GM12878 (cell line): ENCODE measurements at regions not wholly inside any gene's neighbourhood (a gene's known extent, or its start where the extent isn't known, plus 50 kb on each side); places are given as distances from the start of the nearest gene placed in this dataset.

ENCODE experiments used
- RELB ChIP-seq: fragments of 450-650 bp; IDR thresholded peaks from 2 replicates; pipeline ENCODE4 v1.6.1; 2017; ENCODE audit warnings: low read depth, mild to moderate bottlenecking, moderate library complexity
- TF ChIP-seq, protein P1 (sequence below): IDR thresholded peaks from 2 replicates; pipeline ENCODE4 v1.6.1; 2012; ENCODE audit warnings: improper control_type of control experiment, low read depth, low read length; ENCODE audit not compliant: insufficient replicate concordance
- TF ChIP-seq, protein P2 (sequence below): fragments of 450-650 bp; IDR thresholded peaks from 2 replicates; pipeline ENCODE4 v1.6.1; 2016; ENCODE audit warnings: mild to moderate bottlenecking, moderate library complexity, borderline replicate concordance

GRCh38 chr1:185541871-185542301 lies 192.3 kb upstream of the HMCN1 start (continued):
- TF ChIP-seq, protein P1, sequence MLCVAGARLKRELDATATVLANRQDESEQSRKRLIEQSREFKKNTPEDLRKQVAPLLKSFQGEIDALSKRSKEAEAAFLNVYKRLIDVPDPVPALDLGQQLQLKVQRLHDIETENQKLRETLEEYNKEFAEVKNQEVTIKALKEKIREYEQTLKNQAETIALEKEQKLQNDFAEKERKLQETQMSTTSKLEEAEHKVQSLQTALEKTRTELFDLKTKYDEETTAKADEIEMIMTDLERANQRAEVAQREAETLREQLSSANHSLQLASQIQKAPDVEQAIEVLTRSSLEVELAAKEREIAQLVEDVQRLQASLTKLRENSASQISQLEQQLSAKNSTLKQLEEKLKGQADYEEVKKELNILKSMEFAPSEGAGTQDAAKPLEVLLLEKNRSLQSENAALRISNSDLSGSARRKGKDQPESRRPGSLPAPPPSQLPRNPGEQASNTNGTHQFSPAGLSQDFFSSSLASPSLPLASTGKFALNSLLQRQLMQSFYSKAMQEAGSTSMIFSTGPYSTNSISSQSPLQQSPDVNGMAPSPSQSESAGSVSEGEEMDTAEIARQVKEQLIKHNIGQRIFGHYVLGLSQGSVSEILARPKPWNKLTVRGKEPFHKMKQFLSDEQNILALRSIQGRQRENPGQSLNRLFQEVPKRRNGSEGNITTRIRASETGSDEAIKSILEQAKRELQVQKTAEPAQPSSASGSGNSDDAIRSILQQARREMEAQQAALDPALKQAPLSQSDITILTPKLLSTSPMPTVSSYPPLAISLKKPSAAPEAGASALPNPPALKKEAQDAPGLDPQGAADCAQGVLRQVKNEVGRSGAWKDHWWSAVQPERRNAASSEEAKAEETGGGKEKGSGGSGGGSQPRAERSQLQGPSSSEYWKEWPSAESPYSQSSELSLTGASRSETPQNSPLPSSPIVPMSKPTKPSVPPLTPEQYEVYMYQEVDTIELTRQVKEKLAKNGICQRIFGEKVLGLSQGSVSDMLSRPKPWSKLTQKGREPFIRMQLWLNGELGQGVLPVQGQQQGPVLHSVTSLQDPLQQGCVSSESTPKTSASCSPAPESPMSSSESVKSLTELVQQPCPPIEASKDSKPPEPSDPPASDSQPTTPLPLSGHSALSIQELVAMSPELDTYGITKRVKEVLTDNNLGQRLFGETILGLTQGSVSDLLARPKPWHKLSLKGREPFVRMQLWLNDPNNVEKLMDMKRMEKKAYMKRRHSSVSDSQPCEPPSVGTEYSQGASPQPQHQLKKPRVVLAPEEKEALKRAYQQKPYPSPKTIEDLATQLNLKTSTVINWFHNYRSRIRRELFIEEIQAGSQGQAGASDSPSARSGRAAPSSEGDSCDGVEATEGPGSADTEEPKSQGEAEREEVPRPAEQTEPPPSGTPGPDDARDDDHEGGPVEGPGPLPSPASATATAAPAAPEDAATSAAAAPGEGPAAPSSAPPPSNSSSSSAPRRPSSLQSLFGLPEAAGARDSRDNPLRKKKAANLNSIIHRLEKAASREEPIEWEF, result no peak
- no peak for TF ChIP-seq RELB
- TF ChIP-seq, protein P2, sequence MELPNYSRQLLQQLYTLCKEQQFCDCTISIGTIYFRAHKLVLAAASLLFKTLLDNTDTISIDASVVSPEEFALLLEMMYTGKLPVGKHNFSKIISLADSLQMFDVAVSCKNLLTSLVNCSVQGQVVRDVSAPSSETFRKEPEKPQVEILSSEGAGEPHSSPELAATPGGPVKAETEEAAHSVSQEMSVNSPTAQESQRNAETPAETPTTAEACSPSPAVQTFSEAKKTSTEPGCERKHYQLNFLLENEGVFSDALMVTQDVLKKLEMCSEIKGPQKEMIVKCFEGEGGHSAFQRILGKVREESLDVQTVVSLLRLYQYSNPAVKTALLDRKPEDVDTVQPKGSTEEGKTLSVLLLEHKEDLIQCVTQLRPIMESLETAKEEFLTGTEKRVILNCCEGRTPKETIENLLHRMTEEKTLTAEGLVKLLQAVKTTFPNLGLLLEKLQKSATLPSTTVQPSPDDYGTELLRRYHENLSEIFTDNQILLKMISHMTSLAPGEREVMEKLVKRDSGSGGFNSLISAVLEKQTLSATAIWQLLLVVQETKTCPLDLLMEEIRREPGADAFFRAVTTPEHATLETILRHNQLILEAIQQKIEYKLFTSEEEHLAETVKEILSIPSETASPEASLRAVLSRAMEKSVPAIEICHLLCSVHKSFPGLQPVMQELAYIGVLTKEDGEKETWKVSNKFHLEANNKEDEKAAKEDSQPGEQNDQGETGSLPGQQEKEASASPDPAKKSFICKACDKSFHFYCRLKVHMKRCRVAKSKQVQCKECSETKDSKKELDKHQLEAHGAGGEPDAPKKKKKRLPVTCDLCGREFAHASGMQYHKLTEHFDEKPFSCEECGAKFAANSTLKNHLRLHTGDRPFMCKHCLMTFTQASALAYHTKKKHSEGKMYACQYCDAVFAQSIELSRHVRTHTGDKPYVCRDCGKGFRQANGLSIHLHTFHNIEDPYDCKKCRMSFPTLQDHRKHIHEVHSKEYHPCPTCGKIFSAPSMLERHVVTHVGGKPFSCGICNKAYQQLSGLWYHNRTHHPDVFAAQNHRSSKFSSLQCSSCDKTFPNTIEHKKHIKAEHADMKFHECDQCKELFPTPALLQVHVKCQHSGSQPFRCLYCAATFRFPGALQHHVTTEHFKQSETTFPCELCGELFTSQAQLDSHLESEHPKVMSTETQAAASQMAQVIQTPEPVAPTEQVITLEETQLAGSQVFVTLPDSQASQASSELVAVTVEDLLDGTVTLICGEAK, result no peak
